Neuronal stem cell (in vitro differentiated cells): ENCODE measurements at regions not wholly inside any gene's neighbourhood (a gene's known extent, or its start where the extent isn't known, plus 50 kb on each side); places are given as distances from the start of the nearest gene placed in this dataset.

ENCODE experiments used
- DNase-seq: peaks from one replicate; pipeline ENCODE4 v3.0.0-alpha.2; 2013; ENCODE audit warnings: low spot score
- H2AFZ ChIP-seq: one replicate; pipeline ENCODE4 v1.6.1; 2013; ENCODE audit warnings: mild to moderate bottlenecking, low read length, inconsistent platforms
- H2AK5ac ChIP-seq: 2 replicates; pipeline ENCODE4 v1.6.1; 2013; ENCODE audit warnings: low read depth, mild to moderate bottlenecking, inconsistent platforms, low read length, moderate library complexity, mixed read lengths
- H2BK120ac ChIP-seq: 2 replicates; pipeline ENCODE4 v1.6.1; 2013; ENCODE audit warnings: low read depth, mild to moderate bottlenecking, inconsistent platforms, low read length, moderate library complexity, mixed read lengths
- H2BK12ac ChIP-seq: one replicate; pipeline ENCODE4 v1.6.1; 2013; ENCODE audit warnings: low read length, inconsistent platforms
- H2BK15ac ChIP-seq: 2 replicates; pipeline ENCODE4 v1.6.1; 2013; ENCODE audit warnings: mild to moderate bottlenecking, low read length, inconsistent platforms, mixed read lengths
- H2BK5ac ChIP-seq: one replicate; pipeline ENCODE4 v1.6.1; 2013; ENCODE audit warnings: inconsistent platforms, mild to moderate bottlenecking, low read length, moderate library complexity
- H3K14ac ChIP-seq: one replicate; pipeline ENCODE4 v1.6.1; 2013; ENCODE audit warnings: low read length, inconsistent platforms
- H3K18ac ChIP-seq: 2 replicates; pipeline ENCODE4 v1.6.1; 2013; ENCODE audit warnings: low read length, inconsistent platforms
- H3K23ac ChIP-seq: 2 replicates; pipeline ENCODE4 v1.6.1; 2013; ENCODE audit warnings: low read depth, mild to moderate bottlenecking, mixed read lengths, low read length, inconsistent platforms; ENCODE audit not compliant: poor library complexity
- H3K27ac ChIP-seq: replicated peaks from 3 replicates; pipeline ENCODE4 v1.5.1; 2013; ENCODE audit warnings: low read length, inconsistent platforms
- H3K27me3 ChIP-seq, 3 experiments: 2 replicates each; pipeline ENCODE4 v1.6.1; 2013; ENCODE audit warnings: low read length in 3 of 3, mild to moderate bottlenecking in 2 of 3, inconsistent platforms in 1 of 3, low read depth in 1 of 3, mixed read lengths in 1 of 3, moderate library complexity in 1 of 3; ENCODE audit not compliant: control insufficient read depth in 3 of 3, insufficient read depth in 3 of 3
- H3K36me3 ChIP-seq, 2 donors: replicated peaks in 1 of 2; 2 replicates each; pipeline ENCODE4 v1.6.1; 2013; ENCODE audit warnings: low read length in 2 of 2; ENCODE audit not compliant: control insufficient read depth in 2 of 2, insufficient read depth in 2 of 2
- H3K4ac ChIP-seq: 2 replicates; pipeline ENCODE4 v1.6.1; 2013; ENCODE audit warnings: inconsistent platforms, mild to moderate bottlenecking, low read length, moderate library complexity
- H3K4me1 ChIP-seq, 2 donors: 1 replicate in 1 of 2; 2 replicates in 1 of 2; pipeline ENCODE4 v1.6.1; 2013; ENCODE audit warnings: low read length in 2 of 2, low read depth in 1 of 2; ENCODE audit not compliant: control insufficient read depth in 2 of 2, insufficient read depth in 1 of 2
- H3K4me2 ChIP-seq: one replicate; pipeline ENCODE4 v1.6.1; 2013; ENCODE audit warnings: mild to moderate bottlenecking, low read length, inconsistent platforms; ENCODE audit not compliant: insufficient read depth, poor library complexity, severe bottlenecking
- H3K4me3 ChIP-seq, 2 donors: 2 replicates each; pipeline ENCODE4 v1.5.1; 2013; ENCODE audit warnings: low read length in 2 of 2, mild to moderate bottlenecking in 2 of 2, inconsistent platforms in 1 of 2, moderate library complexity in 1 of 2
- H3K79me1 ChIP-seq: one replicate; pipeline ENCODE4 v1.6.1; 2013; ENCODE audit warnings: low read depth, mild to moderate bottlenecking, inconsistent platforms, low read length, moderate library complexity
- H3K9ac ChIP-seq: one replicate; pipeline ENCODE4 v1.6.1; 2013; ENCODE audit warnings: mild to moderate bottlenecking, low read depth, low read length, inconsistent platforms; ENCODE audit not compliant: poor library complexity
- H3K9me3 ChIP-seq, 2 donors: replicated peaks in 1 of 2; 2 replicates each; pipeline versions ENCODE3 to v1.6.1; 2013; ENCODE audit warnings: low read length in 2 of 2, mild to moderate bottlenecking in 2 of 2, inconsistent platforms in 1 of 2, low read depth in 1 of 2, mixed read lengths in 1 of 2, moderate library complexity in 1 of 2; ENCODE audit not compliant: control insufficient read depth in 2 of 2, insufficient read depth in 1 of 2
- H4K8ac ChIP-seq: one replicate; pipeline ENCODE4 v1.6.1; 2013; ENCODE audit warnings: low read depth, mild to moderate bottlenecking, inconsistent platforms, low read length, moderate library complexity
- H4K91ac ChIP-seq: one replicate; pipeline ENCODE4 v1.6.1; 2013; ENCODE audit warnings: low read length, low read depth, mild to moderate bottlenecking, inconsistent platforms; ENCODE audit not compliant: poor library complexity
- WGBS, 2 donors: extraction: QIAGEN DNeasy Blood & Tissue Kit; methylation state at CpG; one replicate each; pipeline ENCODE4 v1.1.7; 2013; ENCODE audit warnings: missing lambda C conversion rate in 2 of 2, mixed read lengths in 1 of 2; ENCODE audit not compliant: insufficient read length in 2 of 2, insufficient replicate concordance in 1 of 2; ENCODE audit errors: extremely low coverage in 2 of 2; 5-methylcytosine and 5-hydroxymethylcytosine counted together

DNA sequence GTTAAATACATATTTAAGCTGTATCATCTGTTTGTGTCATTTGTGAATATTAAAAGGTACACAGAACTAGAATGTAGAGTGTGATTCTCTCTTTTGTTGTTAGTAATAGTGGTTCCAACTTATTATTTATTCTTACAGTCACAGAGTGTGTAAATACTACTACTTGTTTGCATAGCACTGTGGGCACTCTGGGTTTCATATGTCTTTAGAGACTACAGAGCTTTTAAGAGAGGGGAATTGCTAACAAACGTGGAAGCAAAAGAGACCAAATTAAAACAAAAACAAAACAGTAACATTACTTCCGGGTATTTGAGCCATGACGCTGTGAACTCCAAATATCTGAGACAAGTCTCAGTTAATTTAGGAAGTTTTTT, 828.0 kb upstream of the DPPA4 start:
- no peak overlapping the region for H2BK12ac ChIP-seq
- H3K14ac ChIP-seq = no peak overlapping the region
- H2BK120ac ChIP-seq = no peak overlapping the region
- no CpG with 5 or more reads among the region's 3 CpGs for whole genome bisulfite sequencing, 2 donors
- no peak overlapping the region for H2BK15ac ChIP-seq
- no peak overlapping the region for H3K4me3 ChIP-seq
- H4K91ac ChIP-seq = no peak overlapping the region
- H3K36me3 ChIP-seq = no peaks in the 10 kb centered on the region
- no peak overlapping the region for H3K4ac ChIP-seq
- DNase-seq = no peak
- H3K27ac ChIP-seq = no peak overlapping the region
- H3K18ac ChIP-seq = no peak overlapping the region
- peaks cover 5 to 6% of the 10 kb centered on the region in 2 donors for H3K4me1 ChIP-seq
- H2BK5ac ChIP-seq = no peak overlapping the region
- H3K4me2 ChIP-seq = no peak overlapping the region
- H3K9me3 ChIP-seq = no peaks in the 10 kb centered on the region
- H3K9ac ChIP-seq = no peak overlapping the region
- H2AK5ac ChIP-seq = no peak overlapping the region
- H2AFZ ChIP-seq = no peak overlapping the region
- no peaks in the 10 kb centered on the region for H3K27me3 ChIP-seq
- no peak overlapping the region for H3K23ac ChIP-seq
- H4K8ac ChIP-seq = no peak overlapping the region
- H3K79me1 ChIP-seq = no peaks in the 10 kb centered on the region

DNA sequence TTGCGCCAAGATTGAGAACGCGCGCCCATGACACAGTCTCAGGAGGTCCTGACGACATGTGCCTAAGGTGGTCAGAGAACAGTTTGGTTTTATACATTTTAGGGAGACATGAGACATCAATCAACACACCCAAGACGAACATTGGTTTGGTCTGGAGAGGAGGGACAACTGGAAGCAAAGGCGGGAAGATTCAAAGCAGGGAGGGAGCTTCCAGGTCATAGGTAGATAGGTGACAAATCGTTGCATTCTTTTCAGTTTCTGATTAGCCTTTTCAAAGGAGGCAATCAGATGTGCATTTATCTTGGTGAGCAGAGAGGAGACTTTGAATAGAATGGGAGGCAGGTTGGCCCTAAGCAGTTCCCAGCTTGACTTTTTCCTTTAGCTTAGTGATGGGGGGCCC, 828.4 kb upstream of the DPPA4 start:
- H2AK5ac ChIP-seq = no peak overlapping the region
- no peak overlapping the region for H3K18ac ChIP-seq
- H3K14ac ChIP-seq = no peak overlapping the region
- no peak overlapping the region for H3K4me3 ChIP-seq
- H3K4me1 ChIP-seq = peaks cover 5 to 6% of the 10 kb centered on the region in 2 donors
- no peak overlapping the region for H3K27ac ChIP-seq
- H3K4me2 ChIP-seq = no peak overlapping the region
- no peaks in the 10 kb centered on the region for H3K79me1 ChIP-seq
- no peak overlapping the region for H3K9ac ChIP-seq
- H4K91ac ChIP-seq = no peak overlapping the region
- no peak overlapping the region for H4K8ac ChIP-seq
- no peak for DNase-seq
- H2AFZ ChIP-seq = no peak overlapping the region
- H2BK5ac ChIP-seq = no peak overlapping the region
- no peaks in the 10 kb centered on the region for H3K36me3 ChIP-seq
- H3K4ac ChIP-seq = no peak overlapping the region
- no peaks in the 10 kb centered on the region for H3K27me3 ChIP-seq
- no peaks in the 10 kb centered on the region for H3K9me3 ChIP-seq
- no peak overlapping the region for H2BK15ac ChIP-seq
- no peak overlapping the region for H3K23ac ChIP-seq
- no peak overlapping the region for H2BK120ac ChIP-seq
- H2BK12ac ChIP-seq = no peak overlapping the region
- WGBS, 2 donors = no CpG with 5 or more reads among the region's 8 CpGs

DNA sequence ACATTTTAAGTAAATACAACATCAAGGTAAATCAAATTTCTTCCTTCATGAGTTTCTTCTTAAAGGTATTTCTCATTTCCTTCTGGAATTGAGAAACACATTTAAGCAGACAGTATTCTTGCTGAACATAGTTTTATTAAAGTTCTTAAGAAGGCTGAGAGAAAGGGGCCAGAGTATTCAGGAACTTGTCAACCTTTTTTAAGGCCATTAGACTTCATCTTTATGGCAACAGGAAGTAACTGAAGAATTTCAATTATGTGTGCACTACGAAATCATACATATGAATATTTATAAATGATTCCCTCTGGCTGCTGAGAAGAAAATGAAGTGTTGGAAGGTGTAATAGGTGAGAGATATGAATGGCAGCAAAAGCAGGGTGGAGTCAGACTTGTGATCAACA, 829.4 kb upstream of the DPPA4 start:
- no peak for DNase-seq
- no peak overlapping the region for H2BK12ac ChIP-seq
- no peaks in the 10 kb centered on the region for H3K9me3 ChIP-seq
- no peak overlapping the region for H3K14ac ChIP-seq
- H3K18ac ChIP-seq = no peak overlapping the region
- H2AFZ ChIP-seq = no peak overlapping the region
- H2AK5ac ChIP-seq = no peak overlapping the region
- H3K4me1 ChIP-seq = peaks cover 5 to 6% of the 10 kb centered on the region in 2 donors
- H3K4ac ChIP-seq = no peak overlapping the region
- H3K27ac ChIP-seq = no peak overlapping the region
- no peak overlapping the region for H2BK15ac ChIP-seq
- no peak overlapping the region for H4K91ac ChIP-seq
- H2BK5ac ChIP-seq = no peak overlapping the region
- H4K8ac ChIP-seq = no peak overlapping the region
- WGBS, 2 donors = no CpG with 5 or more reads among the region's 1 CpG
- no peak overlapping the region for H3K23ac ChIP-seq
- H3K36me3 ChIP-seq = no peaks in the 10 kb centered on the region
- H3K4me3 ChIP-seq = no peak overlapping the region
- H3K27me3 ChIP-seq = no peaks in the 10 kb centered on the region
- H3K9ac ChIP-seq = no peak overlapping the region
- no peak overlapping the region for H2BK120ac ChIP-seq
- no peaks in the 10 kb centered on the region for H3K79me1 ChIP-seq
- no peak overlapping the region for H3K4me2 ChIP-seq

DNA sequence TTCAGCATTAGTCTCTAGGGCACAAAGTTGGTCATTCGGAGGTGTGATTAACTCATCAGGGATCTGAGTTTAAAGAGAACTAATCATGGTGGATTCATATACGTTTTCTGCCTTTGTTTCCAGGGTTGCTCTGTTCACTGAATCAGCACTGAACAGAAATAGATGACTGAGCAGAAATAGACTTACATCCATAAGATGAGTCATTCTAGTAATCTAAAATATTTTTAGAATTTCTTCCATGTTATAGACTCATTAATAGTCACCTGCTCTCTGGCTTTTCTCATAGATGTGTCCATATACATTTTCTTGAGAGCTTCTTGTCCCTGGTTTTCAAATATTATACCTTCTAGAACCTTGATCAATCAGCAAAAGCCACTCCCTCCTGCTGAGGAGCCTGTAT, 837.6 kb upstream of the DPPA4 start:
- no peak overlapping the region for H4K8ac ChIP-seq
- no peak overlapping the region for H3K4me3 ChIP-seq
- no peak overlapping the region for H3K14ac ChIP-seq
- no peak overlapping the region for H2BK12ac ChIP-seq
- H2BK5ac ChIP-seq = no peak overlapping the region
- no peak overlapping the region for H3K4me2 ChIP-seq
- H3K36me3 ChIP-seq = no peaks in the 10 kb centered on the region
- WGBS, 2 donors = no CpG with 5 or more reads among the region's 2 CpGs
- H3K9ac ChIP-seq = no peak overlapping the region
- H2AK5ac ChIP-seq = no peak overlapping the region
- H2BK120ac ChIP-seq = no peak overlapping the region
- no peak overlapping the region for H4K91ac ChIP-seq
- H3K4ac ChIP-seq = no peak overlapping the region
- no peaks in the 10 kb centered on the region for H3K27me3 ChIP-seq
- H3K27ac ChIP-seq = no peak overlapping the region
- H2AFZ ChIP-seq = no peak overlapping the region
- no peak for DNase-seq
- no peaks in the 10 kb centered on the region for H3K9me3 ChIP-seq
- no peak overlapping the region for H3K23ac ChIP-seq
- H2BK15ac ChIP-seq = no peak overlapping the region
- H3K4me1 ChIP-seq = peaks cover 1 to 12% of the 10 kb centered on the region in 2 donors
- H3K18ac ChIP-seq = no peak overlapping the region
- H3K79me1 ChIP-seq = no peaks in the 10 kb centered on the region
